ENCODE measurements at regions not wholly inside any gene's neighbourhood (a gene's known extent, or its start where the extent isn't known, plus 50 kb on each side); places are given as distances from the start of the nearest gene placed in this dataset.
"Not testable (repeated sequence)": the region's sequence is repeated elsewhere in the genome, so short reads cannot be mapped to it uniquely, and the experiment has no call there.

DNA sequence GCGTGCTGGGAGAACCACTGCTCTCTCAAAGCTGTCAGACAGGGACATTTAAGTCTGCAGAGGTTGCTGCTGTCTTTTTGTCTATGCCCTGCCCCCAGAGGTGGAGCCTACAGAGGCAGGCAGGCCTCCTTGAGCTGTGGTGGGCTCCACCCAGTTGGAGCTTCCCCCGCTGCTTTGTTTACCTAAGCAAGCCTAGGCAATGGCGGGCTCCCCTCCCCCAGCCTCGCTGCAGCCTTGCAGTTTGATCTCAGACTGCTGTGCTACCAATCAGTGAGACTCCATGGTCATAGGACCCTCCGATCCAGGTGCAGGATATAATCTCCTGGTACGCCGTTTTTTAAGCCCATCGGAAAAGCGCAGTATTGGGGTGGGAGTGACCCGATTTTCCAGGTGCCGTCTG lies 110.4 kb upstream of the SPRED1 start:
- H3K9me3 Mint-ChIP-seq, H3K27ac Mint-ChIP-seq, DNase-seq, CTCF ChIA-PET, H3K27me3 Mint-ChIP-seq, H3K4me3 Mint-ChIP-seq, H3K36me3 Mint-ChIP-seq, H3K4me1 Mint-ChIP-seq: not testable (repeated sequence)

- Mint-ChIP-seq H3K36me3 (no peaks in the 10 kb centered on the region), H3K9me3 (peaks cover 2% of the 10 kb centered on the region), H3K4me1 (peaks cover 8% of the 10 kb centered on the region), H3K27ac (no peak overlapping the region), H3K4me3 (no peak overlapping the region), H3K27me3 (peaks cover 3% of the 10 kb centered on the region)
- no peak for DNase-seq
- CTCF ChIA-PET, result no interaction called here
Observed at GRCh38 chr15:38144921-38145320, 107.7 kb upstream of the SPRED1 start.

- Mint-ChIP-seq H3K36me3 (no peaks in the 10 kb centered on the region), H3K4me1 (peaks cover 8% of the 10 kb centered on the region), H3K27me3 (peaks cover 3% of the 10 kb centered on the region), H3K9me3 (peaks cover 5% of the 10 kb centered on the region), H3K27ac (no peak overlapping the region), H3K4me3 (no peak overlapping the region)
- no peak for DNase-seq
- CTCF ChIA-PET, result no interaction called here
Observed at GRCh38 chr15:38145651-38146111, 107.0 kb upstream of the SPRED1 start.

DNA sequence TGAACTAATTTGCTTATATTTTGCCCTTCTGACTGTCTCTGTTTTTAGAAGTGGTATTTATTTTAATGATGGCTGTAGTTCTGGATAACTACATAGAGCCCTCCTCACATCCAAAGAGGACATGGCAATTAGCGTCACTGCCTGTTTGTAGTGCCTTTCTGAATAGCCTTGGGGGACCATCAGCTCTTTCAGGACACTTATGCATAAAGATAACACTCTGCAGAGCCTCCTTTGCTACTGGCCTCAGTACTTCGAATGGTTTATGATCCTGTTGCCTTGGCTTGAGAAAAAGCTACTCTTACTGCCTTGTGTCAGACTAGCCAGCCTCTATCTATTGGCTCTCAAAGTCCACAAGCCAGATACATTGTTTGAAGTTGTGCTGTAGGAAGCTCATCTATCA lies 105.4 kb upstream of the SPRED1 start:
- Mint-ChIP-seq H3K27me3 (peaks cover 3% of the 10 kb centered on the region), H3K4me1 (peaks cover 8% of the 10 kb centered on the region), H3K9me3 (peaks cover 5% of the 10 kb centered on the region), H3K4me3 (no peak overlapping the region), H3K27ac (no peak overlapping the region), H3K36me3 (no peaks in the 10 kb centered on the region)
- no peak for DNase-seq
- CTCF ChIA-PET, result no interaction called here

DNA sequence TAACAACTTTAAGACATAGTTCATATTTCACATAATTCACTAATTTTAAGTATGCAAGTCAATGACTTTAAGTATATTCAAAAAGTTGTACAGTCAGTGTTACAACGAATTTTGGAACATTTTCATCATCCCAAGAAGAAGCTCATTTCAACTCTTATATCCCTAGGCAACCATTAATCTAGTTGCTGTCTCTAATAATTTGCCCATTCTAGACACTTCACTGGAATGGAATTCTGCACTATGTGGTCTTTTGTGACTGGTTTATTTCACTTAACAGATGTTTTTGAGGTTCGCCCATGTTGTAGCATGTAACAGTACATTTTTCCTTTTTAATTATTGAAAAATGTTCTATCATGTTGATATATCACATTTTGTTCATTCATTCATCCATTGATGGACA lies 104.2 kb upstream of the SPRED1 start:
- no peak overlapping the region for H3K27ac Mint-ChIP-seq
- H3K27me3 Mint-ChIP-seq, result peaks cover 3% of the 10 kb centered on the region
- CTCF ChIA-PET, result no interaction called here
- no peaks in the 10 kb centered on the region for H3K36me3 Mint-ChIP-seq
- H3K4me3 Mint-ChIP-seq, result no peak overlapping the region
- no peak for DNase-seq
- peaks cover 2% of the 10 kb centered on the region for H3K9me3 Mint-ChIP-seq
- peaks cover 8% of the 10 kb centered on the region for H3K4me1 Mint-ChIP-seq

DNA sequence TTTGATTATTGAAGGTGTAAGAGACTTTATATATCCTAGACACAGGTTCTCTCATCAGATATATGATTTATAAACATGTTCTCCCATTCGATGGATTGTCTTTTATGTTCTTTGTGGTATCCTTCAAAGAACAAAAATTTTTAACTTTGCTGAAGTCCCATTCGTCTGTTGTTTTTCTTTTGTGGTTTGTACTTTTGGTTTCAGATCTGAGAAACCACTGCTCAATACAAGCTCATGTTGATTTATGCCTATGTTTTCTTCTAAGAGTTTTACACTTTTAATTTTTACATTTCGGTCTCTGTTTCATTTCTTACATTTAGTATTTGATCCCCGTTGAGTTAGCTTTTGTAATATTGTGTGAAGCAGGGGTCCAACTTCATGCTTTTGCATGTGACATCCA lies 103.3 kb upstream of the SPRED1 start:
- H3K9me3 Mint-ChIP-seq, result peaks cover 2% of the 10 kb centered on the region
- DNase-seq, result no peak
- CTCF ChIA-PET, result no interaction called here
- H3K4me1 Mint-ChIP-seq, result peaks cover 8% of the 10 kb centered on the region
- H3K27me3 Mint-ChIP-seq, result peaks cover 3% of the 10 kb centered on the region
- H3K27ac Mint-ChIP-seq, result no peak overlapping the region
- no peaks in the 10 kb centered on the region for H3K36me3 Mint-ChIP-seq
- H3K4me3 Mint-ChIP-seq, result no peak overlapping the region

DNA sequence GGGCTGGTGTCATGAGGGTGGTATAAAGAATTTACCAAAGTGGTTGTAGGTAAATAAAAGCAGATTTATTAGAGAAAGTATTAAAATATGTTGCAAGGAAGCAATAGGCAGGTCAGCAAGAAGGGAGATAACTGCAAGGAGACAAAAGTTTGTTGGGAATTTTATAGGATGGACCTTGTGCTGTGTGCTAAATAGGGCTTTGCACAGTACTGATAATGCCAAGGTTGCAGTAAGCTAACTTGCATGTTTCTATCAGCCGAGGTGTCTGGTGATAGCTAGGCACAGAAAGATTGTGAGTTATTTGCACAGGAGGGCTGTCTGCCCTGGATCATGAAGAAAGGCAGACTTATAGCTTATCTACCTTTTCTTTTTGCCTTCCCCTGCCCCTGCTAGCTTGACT lies 102.5 kb upstream of the SPRED1 start:
- CTCF ChIA-PET, result no interaction called here
- H3K27ac Mint-ChIP-seq, result no peak overlapping the region
- H3K27me3 Mint-ChIP-seq, result peaks cover 3% of the 10 kb centered on the region
- no peak overlapping the region for H3K4me3 Mint-ChIP-seq
- peaks cover 2% of the 10 kb centered on the region for H3K9me3 Mint-ChIP-seq
- H3K4me1 Mint-ChIP-seq, result peaks cover 8% of the 10 kb centered on the region
- H3K36me3 Mint-ChIP-seq, result no peaks in the 10 kb centered on the region
- DNase-seq, result no peak

- peaks cover 2% of the 10 kb centered on the region for H3K9me3 Mint-ChIP-seq
- H3K27me3 Mint-ChIP-seq, result no peaks in the 10 kb centered on the region
- H3K4me1 Mint-ChIP-seq, result peaks cover 8% of the 10 kb centered on the region
- no peaks in the 10 kb centered on the region for H3K36me3 Mint-ChIP-seq
- CTCF ChIA-PET, result no interaction called here
- no peak overlapping the region for H3K27ac Mint-ChIP-seq
- no peak for DNase-seq
- H3K4me3 Mint-ChIP-seq, result no peak overlapping the region
Observed at GRCh38 chr15:38150794-38151193, 101.8 kb upstream of the SPRED1 start.

DNA sequence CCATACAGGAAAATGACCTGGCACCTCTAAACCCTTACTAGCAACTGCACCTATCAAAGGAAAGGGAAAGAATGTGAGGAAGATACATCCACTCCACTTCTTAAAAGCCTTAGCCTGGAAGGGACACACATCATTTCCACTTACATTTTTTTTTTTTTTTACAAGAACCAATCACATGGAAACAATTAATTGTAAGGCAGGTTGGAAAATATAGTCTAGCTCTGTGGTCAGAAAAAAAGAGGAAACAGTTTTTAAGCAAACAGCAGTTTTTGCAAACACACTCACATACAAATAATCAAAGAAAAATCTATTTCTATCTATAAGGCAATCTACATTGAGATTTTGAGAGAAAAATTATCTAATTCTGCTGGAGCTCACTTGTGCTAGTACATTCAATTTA lies 98.9 kb upstream of the SPRED1 start:
- Mint-ChIP-seq H3K4me3 (no peak overlapping the region), H3K36me3 (no peaks in the 10 kb centered on the region), H3K27ac (no peak overlapping the region), H3K27me3 (no peaks in the 10 kb centered on the region), H3K9me3 (peaks cover 4% of the 10 kb centered on the region), H3K4me1 (peaks cover 8% of the 10 kb centered on the region)
- DNase-seq, result no peak
- CTCF ChIA-PET, result no interaction called here

DNA sequence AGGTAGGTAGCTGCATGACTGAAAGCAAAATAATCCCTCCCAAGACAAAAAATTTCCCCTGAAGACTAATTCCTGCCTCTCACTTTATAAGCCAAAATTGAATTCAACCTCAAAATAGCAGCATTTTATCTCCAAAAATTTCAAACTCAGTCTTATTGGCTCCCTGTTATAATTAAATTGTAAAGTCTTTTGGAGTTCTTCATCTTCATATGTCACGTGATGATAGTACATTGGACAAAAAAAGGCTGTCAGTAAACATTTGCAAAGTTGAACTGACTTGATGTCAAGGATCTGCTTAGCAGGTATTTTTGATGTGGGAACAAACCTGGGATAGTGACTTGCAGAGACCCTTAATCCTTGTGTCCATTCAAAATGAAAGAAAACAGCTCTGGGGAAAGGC lies 98.4 kb upstream of the SPRED1 start:
- Mint-ChIP-seq H3K27ac (no peak overlapping the region), H3K36me3 (no peaks in the 10 kb centered on the region), H3K9me3 (peaks cover 4% of the 10 kb centered on the region), H3K4me3 (no peak overlapping the region), H3K4me1 (peaks cover 7% of the 10 kb centered on the region), H3K27me3 (no peaks in the 10 kb centered on the region)
- CTCF ChIA-PET, result no interaction called here
- DNase-seq, result no peak

- Mint-ChIP-seq H3K27ac (no peak overlapping the region), H3K4me1 (peaks cover 1% of the 10 kb centered on the region), H3K9me3 (peaks cover 4% of the 10 kb centered on the region), H3K36me3 (no peaks in the 10 kb centered on the region), H3K4me3 (no peak overlapping the region), H3K27me3 (no peaks in the 10 kb centered on the region)
- CTCF ChIA-PET, result no interaction called here
- DNase-seq, result no peak
Observed at GRCh38 chr15:38154837-38155236, 97.8 kb upstream of the SPRED1 start.

GRCh38 chr15:38163658-38164057 lies 89.0 kb upstream of the SPRED1 start:
- Mint-ChIP-seq H3K27ac (no peak overlapping the region), H3K4me3 (no peak overlapping the region), H3K4me1 (no peaks in the 10 kb centered on the region), H3K9me3 (no peaks in the 10 kb centered on the region), H3K27me3 (no peaks in the 10 kb centered on the region), H3K36me3 (no peaks in the 10 kb centered on the region)
- DNase-seq, result no peak
- CTCF ChIA-PET, result interaction anchor here (0.6 kb wide), 1 partner anchor 1300 kb away, joined by 3 read pairs; no protein-coding TSS in a partner anchor

GRCh38 chr15:38164061-38164460 lies 88.6 kb upstream of the SPRED1 start:
- no peaks in the 10 kb centered on the region for H3K27me3 Mint-ChIP-seq
- H3K27ac Mint-ChIP-seq, result no peak overlapping the region
- no peaks in the 10 kb centered on the region for H3K4me1 Mint-ChIP-seq
- H3K9me3 Mint-ChIP-seq, result no peaks in the 10 kb centered on the region
- DNase-seq, result no peak
- H3K4me3 Mint-ChIP-seq, result no peak overlapping the region
- H3K36me3 Mint-ChIP-seq, result no peaks in the 10 kb centered on the region
- CTCF ChIA-PET, result no interaction called here

- CTCF ChIA-PET, result no interaction called here
- Mint-ChIP-seq H3K9me3 (no peaks in the 10 kb centered on the region), H3K4me3 (no peak overlapping the region), H3K27me3 (no peaks in the 10 kb centered on the region), H3K36me3 (no peaks in the 10 kb centered on the region), H3K4me1 (no peaks in the 10 kb centered on the region), H3K27ac (no peak overlapping the region)
- no peak for DNase-seq
Observed at GRCh38 chr15:38164507-38164906, 88.1 kb upstream of the SPRED1 start.

DNA sequence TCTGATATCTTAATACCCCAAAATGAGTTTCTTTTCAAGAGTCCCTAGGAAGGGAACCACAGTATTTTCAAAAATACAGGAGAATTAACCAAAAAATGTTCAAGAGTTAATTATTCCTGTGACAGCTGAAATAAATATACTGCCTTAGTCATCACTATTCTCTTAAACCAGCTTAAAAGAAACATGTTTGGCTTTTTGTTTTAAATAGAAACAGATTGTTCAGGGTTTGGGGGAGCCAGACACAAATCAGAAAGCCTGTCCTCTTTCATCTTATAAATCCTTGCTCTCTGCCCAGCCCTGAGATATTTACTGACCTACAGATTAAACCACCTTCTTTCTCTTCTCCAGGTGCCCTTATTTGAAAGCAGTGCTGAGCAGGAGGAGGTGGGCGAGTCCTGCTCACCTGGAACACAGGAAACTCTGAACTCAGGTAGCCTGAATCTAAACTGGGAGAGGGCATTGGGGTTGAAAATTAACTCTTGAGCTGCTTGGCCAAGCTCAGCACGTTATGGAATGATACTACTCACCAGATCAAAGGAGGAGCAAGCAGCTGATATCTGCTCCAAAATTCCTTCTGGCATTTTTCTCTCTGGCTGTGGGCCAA lies 84.1 kb upstream of the SPRED1 start:
- H3K27me3 Mint-ChIP-seq, result no peaks in the 10 kb centered on the region
- H3K36me3 Mint-ChIP-seq, result no peaks in the 10 kb centered on the region
- no peaks in the 10 kb centered on the region for H3K4me1 Mint-ChIP-seq
- no peak for DNase-seq
- no peaks in the 10 kb centered on the region for H3K9me3 Mint-ChIP-seq
- no peak overlapping the region for H3K27ac Mint-ChIP-seq
- CTCF ChIA-PET, result no interaction called here
- H3K4me3 Mint-ChIP-seq, result no peak overlapping the region

DNA sequence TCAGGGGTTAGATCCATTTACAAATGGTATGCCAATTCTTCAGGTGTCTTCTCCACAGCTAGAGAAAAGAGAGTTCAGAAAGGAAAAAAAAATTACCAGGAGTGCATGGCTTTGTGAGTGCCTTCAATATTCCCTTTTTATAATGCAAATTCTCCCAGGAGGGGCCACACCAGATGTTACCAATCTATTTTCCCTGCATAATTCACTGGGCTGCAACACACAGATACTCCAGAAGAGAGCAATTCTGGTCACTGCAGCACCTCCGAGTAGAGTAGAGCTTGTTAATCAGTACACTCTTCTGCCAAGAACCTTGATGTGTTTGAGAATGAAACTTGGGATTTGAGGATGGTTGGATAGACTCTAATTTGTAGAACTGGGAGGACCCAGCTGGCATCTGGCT lies 80.7 kb upstream of the SPRED1 start:
- DNase-seq, result no peak
- Mint-ChIP-seq H3K27me3 (no peaks in the 10 kb centered on the region), H3K9me3 (no peaks in the 10 kb centered on the region), H3K36me3 (no peaks in the 10 kb centered on the region), H3K4me1 (no peaks in the 10 kb centered on the region), H3K4me3 (no peak overlapping the region), H3K27ac (no peak overlapping the region)
- CTCF ChIA-PET, result no interaction called here
